ENCODE measurements at regions not wholly inside any gene's neighbourhood (a gene's known extent, or its start where the extent isn't known, plus 50 kb on each side); places are given as distances from the start of the nearest gene placed in this dataset.
"Not testable (repeated sequence)": the region's sequence is repeated elsewhere in the genome, so short reads cannot be mapped to it uniquely, and the experiment has no call there.

GRCh38 chr11:38721586-38722315 lies 2123.7 kb upstream of the RAG2 start:
- DNase-seq (ENCODE audit: low read depth in 3 of 3) = no peak

- DNase-seq (ENCODE audit: low read depth in 3 of 3) = no peak
These were observed 2120.6 kb upstream of the RAG2 start for GRCh38 chr11:38718659-38719058.

GRCh38 chr11:38718049-38718448 lies 2120.0 kb upstream of the RAG2 start:
- no peak for DNase-seq (ENCODE audit: low read depth in 3 of 3)

GRCh38 chr11:38711110-38711509 lies 2113.1 kb upstream of the RAG2 start:
- no peak for DNase-seq (ENCODE audit: low read depth in 3 of 3)

- no peak for DNase-seq (ENCODE audit: low read depth in 3 of 3)
These were observed 2112.2 kb upstream of the RAG2 start for GRCh38 chr11:38710262-38710661.

GRCh38 chr11:38700111-38700510 lies 2102.1 kb upstream of the RAG2 start:
- DNase-seq (ENCODE audit: low read depth in 3 of 3) = no peak

GRCh38 chr11:38693306-38693705 lies 2095.3 kb upstream of the RAG2 start:
- DNase-seq (ENCODE audit: low read depth in 3 of 3) = no peak

- DNase-seq (ENCODE audit: low read depth in 3 of 3) = not testable (repeated sequence)
These were observed 2092.2 kb upstream of the RAG2 start for GRCh38 chr11:38690211-38690610.

- no peak for DNase-seq (ENCODE audit: low read depth in 3 of 3)
These were observed 2089.0 kb upstream of the RAG2 start for GRCh38 chr11:38687008-38687407.

GRCh38 chr11:38683484-38683883 lies 2085.4 kb upstream of the RAG2 start:
- no peak for DNase-seq (ENCODE audit: low read depth in 3 of 3)

- no peak for DNase-seq (ENCODE audit: low read depth in 3 of 3)
These were observed 2082.7 kb upstream of the RAG2 start for GRCh38 chr11:38680746-38681145.

- no peak for DNase-seq (ENCODE audit: low read depth in 3 of 3)
These were observed 2082.1 kb upstream of the RAG2 start for GRCh38 chr11:38680166-38680565.

- no peak for DNase-seq (ENCODE audit: low read depth in 3 of 3)
These were observed 2074.4 kb upstream of the RAG2 start for GRCh38 chr11:38672445-38672844.

- no peak for DNase-seq (ENCODE audit: low read depth in 3 of 3)
These were observed 2069.3 kb upstream of the RAG2 start for GRCh38 chr11:38667359-38667758.

GRCh38 chr11:38648604-38649003 lies 2050.6 kb upstream of the RAG2 start:
- no peak for DNase-seq (ENCODE audit: low read depth in 3 of 3)

GRCh38 chr11:38646382-38646781 lies 2048.3 kb upstream of the RAG2 start:
- DNase-seq (ENCODE audit: low read depth in 3 of 3) = no peak

- no peak for DNase-seq (ENCODE audit: low read depth in 3 of 3)
These were observed 2042.8 kb upstream of the RAG2 start for GRCh38 chr11:38640854-38641253.

- no peak for DNase-seq (ENCODE audit: low read depth in 3 of 3)
These were observed 2014.7 kb upstream of the RAG2 start for GRCh38 chr11:38612701-38613100.

GRCh38 chr11:38601371-38601770 lies 2003.3 kb upstream of the RAG2 start:
- not testable (repeated sequence) for DNase-seq (ENCODE audit: low read depth in 3 of 3)

GRCh38 chr11:38598418-38598817 lies 2000.4 kb upstream of the RAG2 start:
- DNase-seq (ENCODE audit: low read depth in 3 of 3) = no peak

- DNase-seq (ENCODE audit: low read depth in 3 of 3) = not testable (repeated sequence)
These were observed 1997.5 kb upstream of the RAG2 start for GRCh38 chr11:38595359-38596016.

GRCh38 chr11:38594895-38595294 lies 1996.9 kb upstream of the RAG2 start:
- no peak for DNase-seq (ENCODE audit: low read depth in 3 of 3)

- DNase-seq (ENCODE audit: low read depth in 3 of 3) = no peak
These were observed 1995.6 kb upstream of the RAG2 start for GRCh38 chr11:38593649-38594048.

- DNase-seq (ENCODE audit: low read depth in 3 of 3) = no peak
These were observed 1984.7 kb upstream of the RAG2 start for GRCh38 chr11:38582756-38583155.
